ENCODE measurements at regions not wholly inside any gene's neighbourhood (a gene's known extent, or its start where the extent isn't known, plus 50 kb on each side); places are given as distances from the start of the nearest gene placed in this dataset.

DNA sequence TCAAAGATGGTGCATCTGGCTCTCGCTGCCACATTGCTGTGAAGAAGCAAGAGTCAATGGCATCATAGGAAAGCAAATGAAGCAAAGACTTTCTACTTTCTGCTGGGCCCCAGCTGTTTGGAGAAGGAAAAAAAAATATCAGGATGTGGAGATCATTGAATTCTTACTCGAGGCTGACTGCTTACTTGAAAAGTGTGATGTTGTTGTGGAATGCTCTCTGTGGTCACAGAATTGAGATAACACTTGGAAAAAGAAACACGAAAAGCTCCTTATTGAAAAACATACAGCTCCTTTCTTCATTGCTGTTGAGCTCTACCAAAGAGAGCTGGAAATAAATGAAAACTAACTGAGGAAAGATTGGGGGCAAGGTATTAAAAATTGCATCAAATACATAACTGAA lies 157.4 kb upstream of the TBX20 start:
- TF ChIP-seq, protein P1, sequence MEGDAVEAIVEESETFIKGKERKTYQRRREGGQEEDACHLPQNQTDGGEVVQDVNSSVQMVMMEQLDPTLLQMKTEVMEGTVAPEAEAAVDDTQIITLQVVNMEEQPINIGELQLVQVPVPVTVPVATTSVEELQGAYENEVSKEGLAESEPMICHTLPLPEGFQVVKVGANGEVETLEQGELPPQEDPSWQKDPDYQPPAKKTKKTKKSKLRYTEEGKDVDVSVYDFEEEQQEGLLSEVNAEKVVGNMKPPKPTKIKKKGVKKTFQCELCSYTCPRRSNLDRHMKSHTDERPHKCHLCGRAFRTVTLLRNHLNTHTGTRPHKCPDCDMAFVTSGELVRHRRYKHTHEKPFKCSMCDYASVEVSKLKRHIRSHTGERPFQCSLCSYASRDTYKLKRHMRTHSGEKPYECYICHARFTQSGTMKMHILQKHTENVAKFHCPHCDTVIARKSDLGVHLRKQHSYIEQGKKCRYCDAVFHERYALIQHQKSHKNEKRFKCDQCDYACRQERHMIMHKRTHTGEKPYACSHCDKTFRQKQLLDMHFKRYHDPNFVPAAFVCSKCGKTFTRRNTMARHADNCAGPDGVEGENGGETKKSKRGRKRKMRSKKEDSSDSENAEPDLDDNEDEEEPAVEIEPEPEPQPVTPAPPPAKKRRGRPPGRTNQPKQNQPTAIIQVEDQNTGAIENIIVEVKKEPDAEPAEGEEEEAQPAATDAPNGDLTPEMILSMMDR (IDR thresholded peaks at IDR 0.05), result no peak
- no peak for TF ChIP-seq EP300 (IDR thresholded peaks at IDR 0.05)

Data from sigmoid colon (tissue), 4 donors.